Breast epithelium (tissue), 4 donors: ENCODE measurements at regions not wholly inside any gene's neighbourhood (a gene's known extent, or its start where the extent isn't known, plus 50 kb on each side); places are given as distances from the start of the nearest gene placed in this dataset.

Experiments used
- DNase-seq, 2 donors: peaks; one replicate each; pipeline ENCODE4 v3.0.0-alpha.2; 2019; ENCODE audit warnings: low spot score in 2 of 2
- H3K27ac ChIP-seq, 2 donors: fragments of 200-600 bp; sonication (generic) in 1 of 2; one replicate each; pipeline ENCODE4 v1.5.1; 2016 to 2019; ENCODE audit warnings: mild to moderate bottlenecking in 1 of 2
- H3K27me3 ChIP-seq, 2 donors: fragments of 200-600 bp; sonication (generic) in 1 of 2; one replicate each; pipeline versions ENCODE4 v1.5.1 to v1.6.0; 2017 to 2019; ENCODE audit warnings: control low read depth in 1 of 2, mild to moderate bottlenecking in 1 of 2
- H3K36me3 ChIP-seq: fragments of 200-600 bp; one replicate; pipeline ENCODE4 v1.5.1; 2019
- H3K4me1 ChIP-seq, 2 donors: fragments of 200-600 bp; sonication (generic); one replicate each; pipeline ENCODE4 v1.5.1; 2016 to 2019; ENCODE audit warnings: control low read depth in 1 of 2
- H3K4me3 ChIP-seq, 3 donors: fragments of 200-600 bp; sonication (generic); 1 replicate in 2 of 3; 2 replicates in 1 of 3; pipeline ENCODE4 v1.5.1; 2016 to 2019; ENCODE audit warnings: mild to moderate bottlenecking in 3 of 3, moderate library complexity in 2 of 3
- H3K9me3 ChIP-seq, 2 donors: fragments of 200-600 bp; sonication (generic) in 1 of 2; one replicate each; pipeline ENCODE4 v1.5.1; 2016 to 2019; ENCODE audit warnings: control low read depth in 1 of 2
- POLR2A ChIP-seq: fragments of 450-650 bp; IDR thresholded peaks from one replicate; pipeline ENCODE4 v1.6.1; 2016; ENCODE audit warnings: antibody characterized with exemption, mild to moderate bottlenecking, moderate library complexity
- POLR2AphosphoS5 ChIP-seq, 3 donors: sonication (generic); formaldehyde crosslinking; IDR thresholded peaks; one replicate each; pipeline ENCODE4 v1.6.1; 2017; ENCODE audit warnings: antibody characterized with exemption in 3 of 3
- intact Hi-C: fragments of 100-400 bp; cut with DNase I; formaldehyde crosslinking; loops from one replicate; pipeline ENCODE4 v1.15.1; 2023; ENCODE audit warnings: low total_unique reads
- TF ChIP-seq, protein P1 (sequence below), 3 donors: fragments of 450-650 bp; IDR thresholded peaks; one replicate each; pipeline ENCODE4 v1.5.1; 2016 to 2017; ENCODE audit warnings: antibody characterized with exemption in 3 of 3, mild to moderate bottlenecking in 3 of 3, moderate library complexity in 3 of 3

DNA sequence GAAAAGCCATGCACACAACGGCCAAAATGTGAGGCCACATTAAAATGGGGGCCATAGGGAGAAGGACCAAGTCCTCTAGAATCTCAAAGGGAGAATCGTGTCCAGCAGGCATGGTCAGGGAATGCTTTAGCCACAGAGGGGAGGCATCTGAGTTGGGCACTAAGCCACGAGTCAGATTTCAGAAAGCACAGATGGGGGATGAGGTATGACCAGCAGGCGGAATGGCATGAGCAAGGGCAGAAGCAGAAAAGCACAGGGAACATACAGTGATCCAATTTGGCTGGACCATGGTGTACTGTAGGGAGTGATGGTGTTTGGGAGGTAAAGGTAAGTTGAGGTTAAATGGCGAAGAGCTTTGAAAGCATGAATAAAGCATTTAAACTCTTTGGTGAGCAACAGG is 214.6 kb downstream of the TLE1 start:
- TF ChIP-seq POLR2A = no peak
- TF ChIP-seq POLR2AphosphoS5 (IDR thresholded peaks at IDR 0.05) = no peak
- TF ChIP-seq, protein P1, sequence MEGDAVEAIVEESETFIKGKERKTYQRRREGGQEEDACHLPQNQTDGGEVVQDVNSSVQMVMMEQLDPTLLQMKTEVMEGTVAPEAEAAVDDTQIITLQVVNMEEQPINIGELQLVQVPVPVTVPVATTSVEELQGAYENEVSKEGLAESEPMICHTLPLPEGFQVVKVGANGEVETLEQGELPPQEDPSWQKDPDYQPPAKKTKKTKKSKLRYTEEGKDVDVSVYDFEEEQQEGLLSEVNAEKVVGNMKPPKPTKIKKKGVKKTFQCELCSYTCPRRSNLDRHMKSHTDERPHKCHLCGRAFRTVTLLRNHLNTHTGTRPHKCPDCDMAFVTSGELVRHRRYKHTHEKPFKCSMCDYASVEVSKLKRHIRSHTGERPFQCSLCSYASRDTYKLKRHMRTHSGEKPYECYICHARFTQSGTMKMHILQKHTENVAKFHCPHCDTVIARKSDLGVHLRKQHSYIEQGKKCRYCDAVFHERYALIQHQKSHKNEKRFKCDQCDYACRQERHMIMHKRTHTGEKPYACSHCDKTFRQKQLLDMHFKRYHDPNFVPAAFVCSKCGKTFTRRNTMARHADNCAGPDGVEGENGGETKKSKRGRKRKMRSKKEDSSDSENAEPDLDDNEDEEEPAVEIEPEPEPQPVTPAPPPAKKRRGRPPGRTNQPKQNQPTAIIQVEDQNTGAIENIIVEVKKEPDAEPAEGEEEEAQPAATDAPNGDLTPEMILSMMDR (IDR thresholded peaks at IDR 0.05) = no peak
- intact Hi-C loops = no loop called here

GRCh38 chr9:81474125-81474524 is 215.2 kb downstream of the TLE1 start:
- Histone ChIP-seq H3K27me3 (no peaks in the 10 kb centered on the region), H3K4me3 (no peak overlapping the region), H3K4me1 (no peaks in the 10 kb centered on the region), H3K9me3 (no peaks in the 10 kb centered on the region), H3K36me3 (no peaks in the 10 kb centered on the region), H3K27ac (no peak overlapping the region)
- DNase-seq = no peak
- no peak for TF ChIP-seq POLR2A
- TF ChIP-seq, protein P1 (IDR thresholded peaks at IDR 0.05) = no peak
- no peak for TF ChIP-seq POLR2AphosphoS5 (IDR thresholded peaks at IDR 0.05)
- intact Hi-C loops = no loop called here

More for the DNA sequence above, 214.6 kb downstream of the TLE1 start:
- Histone ChIP-seq H3K27ac (no peak overlapping the region), H3K27me3 (no peaks in the 10 kb centered on the region), H3K9me3 (no peaks in the 10 kb centered on the region), H3K4me3 (no peak overlapping the region), H3K36me3 (no peaks in the 10 kb centered on the region), H3K4me1 (no peaks in the 10 kb centered on the region)
- DNase-seq = no peak

GRCh38 chr9:81473708-81474107 is 215.6 kb downstream of the TLE1 start:
- TF ChIP-seq, protein P1 (IDR thresholded peaks at IDR 0.05) = no peak
- TF ChIP-seq POLR2A = no peak
- no peak for TF ChIP-seq POLR2AphosphoS5 (IDR thresholded peaks at IDR 0.05)
- no peak overlapping the region for H3K27ac ChIP-seq
- no peak overlapping the region for H3K4me3 ChIP-seq
- no peaks in the 10 kb centered on the region for H3K9me3 ChIP-seq
- no peaks in the 10 kb centered on the region for H3K36me3 ChIP-seq
- H3K4me1 ChIP-seq = no peaks in the 10 kb centered on the region
- no peak for DNase-seq
- intact Hi-C loops = no loop called here
- no peaks in the 10 kb centered on the region for H3K27me3 ChIP-seq

DNA sequence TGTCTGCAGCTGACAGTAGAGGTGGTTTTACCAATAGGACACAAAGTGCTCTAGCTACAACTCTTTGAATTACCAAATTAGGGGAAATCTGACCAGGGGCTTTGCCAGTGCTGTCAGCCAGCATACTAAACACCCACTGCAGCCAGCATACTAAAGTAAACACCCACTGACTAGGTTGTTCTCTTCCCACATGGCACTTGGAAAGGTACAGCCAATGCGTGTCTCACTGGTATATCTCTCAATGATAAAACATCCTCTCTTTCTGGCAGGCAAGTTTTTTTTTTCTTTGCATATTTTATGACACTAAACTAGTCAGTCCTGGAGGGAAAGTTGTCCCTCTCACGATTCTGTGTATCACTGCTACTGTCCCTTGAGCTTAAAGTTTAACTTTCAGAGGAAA is 216.1 kb downstream of the TLE1 start:
- no peaks in the 10 kb centered on the region for H3K4me1 ChIP-seq
- H3K27ac ChIP-seq = no peak overlapping the region
- DNase-seq = no peak
- H3K36me3 ChIP-seq = no peaks in the 10 kb centered on the region
- H3K9me3 ChIP-seq = no peaks in the 10 kb centered on the region
- H3K27me3 ChIP-seq = no peaks in the 10 kb centered on the region
- intact Hi-C loops = no loop called here
- TF ChIP-seq, protein P1 (IDR thresholded peaks at IDR 0.05) = no peak
- TF ChIP-seq POLR2AphosphoS5 (IDR thresholded peaks at IDR 0.05) = no peak
- TF ChIP-seq POLR2A = no peak
- H3K4me3 ChIP-seq = no peak overlapping the region

GRCh38 chr9:81472701-81473100 is 216.6 kb downstream of the TLE1 start:
- intact Hi-C loops = no loop called here
- no peak overlapping the region for H3K27ac ChIP-seq
- no peak for DNase-seq

More at GRCh38 chr9:81472701-81473100, 216.6 kb downstream of the TLE1 start:
- Histone ChIP-seq H3K9me3 (no peaks in the 10 kb centered on the region), H3K36me3 (no peaks in the 10 kb centered on the region), H3K4me3 (no peak overlapping the region), H3K4me1 (no peaks in the 10 kb centered on the region), H3K27me3 (no peaks in the 10 kb centered on the region)
- TF ChIP-seq, protein P1 (IDR thresholded peaks at IDR 0.05) = no peak
- TF ChIP-seq POLR2A (no peak), POLR2AphosphoS5 (IDR thresholded peaks at IDR 0.05) (no peak)
